ENCODE measurements at regions not wholly inside any gene's neighbourhood (a gene's known extent, or its start where the extent isn't known, plus 50 kb on each side); places are given as distances from the start of the nearest gene placed in this dataset.

GRCh38 chr2:220152281-220152935, 525.0 kb downstream of the SLC4A3 start:
- Histone ChIP-seq H4K8ac (replicated peaks; ENCODE audit: insufficient read length, low read depth, low read length) (no peak overlapping the region), H2BK15ac (ENCODE audit: low read depth, low read length) (no peak overlapping the region), H3K23me2 (ENCODE audit: insufficient read length, low read depth, low read length, poor library complexity, severe bottlenecking) (no peaks in the 10 kb centered on the region), H3K4ac (ENCODE audit: low read depth, low read length) (no peak overlapping the region), H4K20me1 (ENCODE audit: control insufficient read depth, insufficient read depth, insufficient read length) (no peaks in the 10 kb centered on the region), H3K23ac (ENCODE audit: insufficient read length, low read depth, low read length) (no peak overlapping the region), H2AK5ac (ENCODE audit: insufficient read length, low read length) (no peak overlapping the region), H3K56ac (ENCODE audit: insufficient read length, low read depth, low read length) (no peak overlapping the region), H3K9ac (ENCODE audit: extremely low read depth, insufficient read length, low read length) (no peak overlapping the region), H3K79me2 (ENCODE audit: insufficient read depth, low read length) (no peaks in the 10 kb centered on the region), H2BK5ac (ENCODE audit: insufficient read length, low read length) (no peak overlapping the region), H3K4me2 (ENCODE audit: insufficient read depth, insufficient read length, low read length) (no peak overlapping the region), H3K18ac (ENCODE audit: insufficient read length, low read depth, low read length) (no peak overlapping the region), H2AFZ (ENCODE audit: low read length) (no peak overlapping the region), H2BK20ac (ENCODE audit: low read depth, low read length, poor library complexity, severe bottlenecking) (no peak overlapping the region), H3K4me1 (ENCODE audit: insufficient read depth, low read length) (no peaks in the 10 kb centered on the region), H4K91ac (ENCODE audit: insufficient read length, low read depth, low read length) (no peak overlapping the region), H4K5ac (ENCODE audit: insufficient read length, low read depth, low read length) (no peak overlapping the region), H3T11ph (ENCODE audit: low read length) (no peak overlapping the region), H2BK120ac (ENCODE audit: low read depth, low read length, poor library complexity, severe bottlenecking) (no peak overlapping the region), H3K79me1 (ENCODE audit: insufficient read depth, low read depth, low read length, poor library complexity, severe bottlenecking) (no peaks in the 10 kb centered on the region), H3K9me3 (ENCODE audit: control insufficient read depth, low read depth, low read length) (no peaks in the 10 kb centered on the region), H2BK12ac (ENCODE audit: insufficient read length, low read depth, low read length) (no peak overlapping the region), H3K27ac (ENCODE audit: insufficient read length, low read depth, low read length) (no peak overlapping the region), H3K14ac (ENCODE audit: insufficient read depth, low read length) (no peak overlapping the region; the same call in 1 of the 2 replicates), H3K27me3 (ENCODE audit: insufficient read depth, low read length) (no peaks in the 10 kb centered on the region)
- TF ChIP-seq CTCF (conservative IDR thresholded peaks at IDR 0.05) = no peak
- DNase-seq = no peak
- no peaks in the 10 kb centered on the region for H3K27me3 Mint-ChIP-seq (ENCODE audit: low read depth)
- H3K9me3 Mint-ChIP-seq = no peaks in the 10 kb centered on the region
- no peak overlapping the region for H3K27ac Mint-ChIP-seq
- no CpG with 5 or more reads among the region's 4 CpGs for WGBS (ENCODE audit: extremely low coverage, insufficient read length, low lambda C conversion rate)
- no peak overlapping the region for H3K4me3 Mint-ChIP-seq
- H3K36me3 Mint-ChIP-seq (ENCODE audit: insufficient read depth in 1 of 3, low read depth in 3 of 3) = no peaks in the 10 kb centered on the region
- H3K4me1 Mint-ChIP-seq = no peaks in the 10 kb centered on the region
